GM10248 (cell line): ENCODE measurements at regions not wholly inside any gene's neighbourhood (a gene's known extent, or its start where the extent isn't known, plus 50 kb on each side); places are given as distances from the start of the nearest gene placed in this dataset.

ENCODE experiments used
- CTCF ChIA-PET: fragments of 300-600 bp; sonication (Branson Sonifier 250); formaldehyde crosslinking; extraction: SDS; loops from one replicate; lab custom pipeline; 2021; ENCODE audit warnings: antibody characterized with exemption; lab: Yijun Ruan, JAX
- POLR2A ChIA-PET: fragments of 350-650 bp; sonication (Branson Sonifier 250); formaldehyde crosslinking; extraction: SDS; loops from one replicate; lab custom pipeline; 2020; ENCODE audit warnings: antibody characterized with exemption; lab: Yijun Ruan, JAX
- DNase-seq: peaks from one replicate; pipeline ENCODE4 v3.0.0; 2012; ENCODE audit errors: extremely low spot score
- TF ChIP-seq, protein P1 (sequence below): IDR thresholded peaks from 2 replicates; pipeline ENCODE4 v1.5.1; 2012; ENCODE audit warnings: mild to moderate bottlenecking, low read depth; ENCODE audit errors: extremely low read depth, missing control alignments, control extremely low read depth

GRCh38 chr2:226558418-226558817 is 241.2 kb downstream of the IRS1 start:
- POLR2A ChIA-PET = no interaction called here
- no peak for DNase-seq
- CTCF ChIA-PET = no interaction called here
- TF ChIP-seq, protein P1, sequence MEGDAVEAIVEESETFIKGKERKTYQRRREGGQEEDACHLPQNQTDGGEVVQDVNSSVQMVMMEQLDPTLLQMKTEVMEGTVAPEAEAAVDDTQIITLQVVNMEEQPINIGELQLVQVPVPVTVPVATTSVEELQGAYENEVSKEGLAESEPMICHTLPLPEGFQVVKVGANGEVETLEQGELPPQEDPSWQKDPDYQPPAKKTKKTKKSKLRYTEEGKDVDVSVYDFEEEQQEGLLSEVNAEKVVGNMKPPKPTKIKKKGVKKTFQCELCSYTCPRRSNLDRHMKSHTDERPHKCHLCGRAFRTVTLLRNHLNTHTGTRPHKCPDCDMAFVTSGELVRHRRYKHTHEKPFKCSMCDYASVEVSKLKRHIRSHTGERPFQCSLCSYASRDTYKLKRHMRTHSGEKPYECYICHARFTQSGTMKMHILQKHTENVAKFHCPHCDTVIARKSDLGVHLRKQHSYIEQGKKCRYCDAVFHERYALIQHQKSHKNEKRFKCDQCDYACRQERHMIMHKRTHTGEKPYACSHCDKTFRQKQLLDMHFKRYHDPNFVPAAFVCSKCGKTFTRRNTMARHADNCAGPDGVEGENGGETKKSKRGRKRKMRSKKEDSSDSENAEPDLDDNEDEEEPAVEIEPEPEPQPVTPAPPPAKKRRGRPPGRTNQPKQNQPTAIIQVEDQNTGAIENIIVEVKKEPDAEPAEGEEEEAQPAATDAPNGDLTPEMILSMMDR = no peak

GRCh38 chr2:226556050-226556449 is 243.6 kb downstream of the IRS1 start:
- POLR2A ChIA-PET = no interaction called here
- no peak for DNase-seq
- CTCF ChIA-PET = no interaction called here
- TF ChIP-seq, protein P1 = no peak

DNA sequence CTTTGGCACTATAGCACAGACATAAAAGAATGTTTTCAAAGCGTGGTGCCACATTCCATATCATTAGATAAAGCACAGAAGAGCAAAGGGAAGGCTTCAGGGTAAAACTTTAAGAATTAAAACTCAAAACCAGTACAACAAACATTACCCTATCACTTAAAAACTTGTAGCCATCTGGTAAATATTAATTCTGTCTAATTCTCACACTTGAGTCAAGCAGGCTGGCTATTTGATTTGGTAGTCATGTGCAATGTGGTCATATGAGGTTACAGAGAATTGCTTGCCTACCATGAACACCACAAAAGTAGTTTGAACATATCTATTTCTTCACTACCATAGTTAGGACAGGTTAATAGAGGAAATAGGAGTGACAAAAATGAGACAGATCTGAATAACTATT is 244.9 kb downstream of the IRS1 start:
- ChIA-PET POLR2A (no interaction called here), CTCF (no interaction called here)
- TF ChIP-seq, protein P1 = no peak
- no peak for DNase-seq

- TF ChIP-seq, protein P1 = no peak
- ChIA-PET POLR2A (no interaction called here), CTCF (no interaction called here)
- DNase-seq = no peak
These were observed 246.3 kb downstream of the IRS1 start for GRCh38 chr2:226553333-226553732.

- TF ChIP-seq, protein P1 = no peak
- POLR2A ChIA-PET = no interaction called here
- DNase-seq = no peak
- CTCF ChIA-PET = no interaction called here
These were observed 246.9 kb downstream of the IRS1 start for GRCh38 chr2:226552571-226553285.

DNA sequence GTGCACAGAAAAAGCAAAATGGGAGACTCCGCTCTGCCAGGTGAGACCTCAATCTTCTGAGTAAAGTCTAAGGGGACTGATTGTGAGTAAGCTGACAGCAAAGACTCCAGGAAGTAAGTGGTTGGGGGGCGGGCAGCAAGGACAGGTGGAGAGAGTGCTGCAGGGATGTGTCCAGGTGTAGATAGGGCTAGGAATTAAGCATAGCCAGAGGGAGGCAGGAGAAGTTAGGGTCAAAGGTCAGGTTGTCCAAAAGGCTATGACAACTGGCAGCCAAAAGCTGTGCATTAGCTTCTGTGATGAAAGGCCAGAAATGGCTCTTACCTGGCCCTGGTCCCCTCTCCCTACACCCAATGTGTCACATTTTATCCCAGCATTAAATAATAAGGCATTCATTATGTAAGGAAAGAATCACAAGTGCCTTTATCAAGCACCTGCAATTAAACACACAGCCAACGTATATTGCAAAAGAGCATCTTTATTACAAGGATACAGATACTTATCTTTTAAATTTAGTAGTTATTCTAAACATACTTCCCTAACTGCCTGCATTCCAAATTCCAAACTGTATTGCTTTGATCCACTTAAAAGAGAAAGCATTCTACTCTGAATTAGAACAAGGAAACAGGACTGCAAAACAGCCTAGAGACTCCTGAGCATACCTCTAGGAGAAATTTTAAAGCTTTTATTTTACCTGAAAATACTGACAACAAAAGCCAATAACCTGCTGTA is 247.9 kb downstream of the IRS1 start:
- TF ChIP-seq, protein P1 = no peak
- no peak for DNase-seq
- ChIA-PET POLR2A (no interaction called here), CTCF (no interaction called here)
